ENCODE measurements at regions not wholly inside any gene's neighbourhood (a gene's known extent, or its start where the extent isn't known, plus 50 kb on each side); places are given as distances from the start of the nearest gene placed in this dataset.

GRCh38 chr6:165106261-165106660, 203.1 kb downstream of the C6orf118 start:
- H3K9me3 Mint-ChIP-seq (ENCODE audit: unreplicated experiment), result peaks cover 23% of the 10 kb centered on the region
- H3K4me3 Mint-ChIP-seq (ENCODE audit: unreplicated experiment), result no peak overlapping the region
- no peak overlapping the region for H3K27ac Mint-ChIP-seq (ENCODE audit: unreplicated experiment)
- no peaks in the 10 kb centered on the region for H3K4me1 Mint-ChIP-seq (ENCODE audit: unreplicated experiment)
- no peaks in the 10 kb centered on the region for H3K36me3 Mint-ChIP-seq (ENCODE audit: unreplicated experiment)
- TF ChIP-seq CTCF (IDR thresholded peaks at IDR 0.05), result no peak
- H3K27me3 Mint-ChIP-seq (ENCODE audit: unreplicated experiment), result no peaks in the 10 kb centered on the region
- DNase-seq (ENCODE audit: extremely low spot score, unreplicated experiment), result no peak

- TF ChIP-seq CTCF (IDR thresholded peaks at IDR 0.05), result no peak
- H3K4me3 Mint-ChIP-seq (ENCODE audit: unreplicated experiment), result no peak overlapping the region
- DNase-seq (ENCODE audit: extremely low spot score, unreplicated experiment), result no peak
- no peaks in the 10 kb centered on the region for H3K4me1 Mint-ChIP-seq (ENCODE audit: unreplicated experiment)
- H3K9me3 Mint-ChIP-seq (ENCODE audit: unreplicated experiment), result peaks cover 58% of the 10 kb centered on the region
- H3K27me3 Mint-ChIP-seq (ENCODE audit: unreplicated experiment), result no peaks in the 10 kb centered on the region
- no peak overlapping the region for H3K27ac Mint-ChIP-seq (ENCODE audit: unreplicated experiment)
- H3K36me3 Mint-ChIP-seq (ENCODE audit: unreplicated experiment), result no peaks in the 10 kb centered on the region
Measured at GRCh38 chr6:165098165-165098564, 211.2 kb downstream of the C6orf118 start.

DNA sequence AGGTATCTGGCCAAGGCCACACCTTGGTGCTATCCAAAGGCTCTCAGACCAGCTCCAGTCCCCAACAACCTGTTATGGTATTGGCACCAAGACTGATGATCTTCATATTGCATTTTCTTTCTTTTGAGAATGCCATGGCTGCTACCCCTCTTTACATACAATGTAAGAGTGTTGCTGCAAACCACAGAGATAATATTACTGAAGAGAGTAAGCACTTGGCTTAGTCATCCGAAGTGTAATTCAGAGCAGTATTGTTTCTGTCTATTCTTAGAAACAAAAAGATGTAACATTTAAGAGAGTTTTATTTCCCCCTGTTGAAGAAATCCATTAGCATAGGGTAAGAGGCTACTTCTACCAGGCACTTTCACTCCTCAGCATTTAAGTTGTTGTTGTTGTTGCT, 212.5 kb downstream of the C6orf118 start:
- no peak for DNase-seq (ENCODE audit: extremely low spot score, unreplicated experiment)
- Mint-ChIP-seq H3K36me3 (ENCODE audit: unreplicated experiment) (no peaks in the 10 kb centered on the region), H3K4me3 (ENCODE audit: unreplicated experiment) (no peak overlapping the region), H3K9me3 (ENCODE audit: unreplicated experiment) (peaks cover 54% of the 10 kb centered on the region), H3K27me3 (ENCODE audit: unreplicated experiment) (no peaks in the 10 kb centered on the region), H3K27ac (ENCODE audit: unreplicated experiment) (no peak overlapping the region), H3K4me1 (ENCODE audit: unreplicated experiment) (no peaks in the 10 kb centered on the region)
- TF ChIP-seq CTCF (IDR thresholded peaks at IDR 0.05), result no peak

GRCh38 chr6:165096209-165096608, 213.2 kb downstream of the C6orf118 start:
- Mint-ChIP-seq H3K4me1 (ENCODE audit: unreplicated experiment) (no peaks in the 10 kb centered on the region), H3K9me3 (ENCODE audit: unreplicated experiment) (peaks cover 52% of the 10 kb centered on the region), H3K27me3 (ENCODE audit: unreplicated experiment) (no peaks in the 10 kb centered on the region), H3K27ac (ENCODE audit: unreplicated experiment) (no peak overlapping the region), H3K36me3 (ENCODE audit: unreplicated experiment) (no peaks in the 10 kb centered on the region), H3K4me3 (ENCODE audit: unreplicated experiment) (no peak overlapping the region)
- DNase-seq (ENCODE audit: extremely low spot score, unreplicated experiment), result no peak
- no peak for TF ChIP-seq CTCF (IDR thresholded peaks at IDR 0.05)

- no peak overlapping the region for H3K27ac Mint-ChIP-seq (ENCODE audit: unreplicated experiment)
- no peak overlapping the region for H3K4me3 Mint-ChIP-seq (ENCODE audit: unreplicated experiment)
- no peaks in the 10 kb centered on the region for H3K27me3 Mint-ChIP-seq (ENCODE audit: unreplicated experiment)
- no peaks in the 10 kb centered on the region for H3K4me1 Mint-ChIP-seq (ENCODE audit: unreplicated experiment)
- no peak for DNase-seq (ENCODE audit: extremely low spot score, unreplicated experiment)
- H3K9me3 Mint-ChIP-seq (ENCODE audit: unreplicated experiment), result peaks cover 51% of the 10 kb centered on the region
- TF ChIP-seq CTCF (IDR thresholded peaks at IDR 0.05), result no peak
- no peaks in the 10 kb centered on the region for H3K36me3 Mint-ChIP-seq (ENCODE audit: unreplicated experiment)
Measured at GRCh38 chr6:165092881-165093595, 216.4 kb downstream of the C6orf118 start.
